HG02870 (cell line): ENCODE measurements at regions not wholly inside any gene's neighbourhood (a gene's known extent, or its start where the extent isn't known, plus 50 kb on each side); places are given as distances from the start of the nearest gene placed in this dataset.

ENCODE experiments used
- ATAC-seq: cut with Tn5 transposase; IDR thresholded peaks from one replicate; pipeline ENCODE4 v1.9.1; 2021; ENCODE audit warnings: mild to moderate bottlenecking, moderate library complexity; ENCODE audit not compliant: unreplicated experiment

- ATAC-seq, result no peak
These were observed 232.8 kb downstream of the GLRX3 start for GRCh38 chr10:130368761-130369560.

- no peak for ATAC-seq
These were observed 233.6 kb downstream of the GLRX3 start for GRCh38 chr10:130369645-130370381.

- no peak for ATAC-seq
These were observed 234.5 kb downstream of the GLRX3 start for GRCh38 chr10:130370721-130371120.

GRCh38 chr10:130371156-130371555 is 235.0 kb downstream of the GLRX3 start:
- ATAC-seq, result no peak

GRCh38 chr10:130371666-130372065 is 235.5 kb downstream of the GLRX3 start:
- no peak for ATAC-seq

- ATAC-seq, result no peak
These were observed 236.0 kb downstream of the GLRX3 start for GRCh38 chr10:130372222-130372621.

- no peak for ATAC-seq
These were observed 236.7 kb downstream of the GLRX3 start for GRCh38 chr10:130372866-130373265.

GRCh38 chr10:130377986-130378540 is 241.9 kb downstream of the GLRX3 start:
- ATAC-seq, result no peak

- no peak for ATAC-seq
These were observed 242.6 kb downstream of the GLRX3 start for GRCh38 chr10:130378556-130379400.

- no peak for ATAC-seq
These were observed 243.9 kb downstream of the GLRX3 start for GRCh38 chr10:130380056-130380455.

- ATAC-seq, result no peak
These were observed 245.8 kb downstream of the GLRX3 start for GRCh38 chr10:130382031-130382430.

- no peak for ATAC-seq
These were observed 251.9 kb downstream of the GLRX3 start for GRCh38 chr10:130387936-130388580.

GRCh38 chr10:130388746-130389145 is 252.6 kb downstream of the GLRX3 start:
- no peak for ATAC-seq

- no peak for ATAC-seq
These were observed 253.7 kb downstream of the GLRX3 start for GRCh38 chr10:130389906-130390305.

GRCh38 chr10:130392031-130392430 is 255.8 kb downstream of the GLRX3 start:
- no peak for ATAC-seq

- ATAC-seq, result no peak
These were observed 257.2 kb downstream of the GLRX3 start for GRCh38 chr10:130393342-130393741.

- no peak for ATAC-seq
These were observed 258.6 kb downstream of the GLRX3 start for GRCh38 chr10:130394832-130395231.

GRCh38 chr10:130395248-130395936 is 259.2 kb downstream of the GLRX3 start:
- no peak for ATAC-seq

GRCh38 chr10:130396044-130396443 is 259.9 kb downstream of the GLRX3 start:
- ATAC-seq, result no peak
